ENCODE measurements at regions not wholly inside any gene's neighbourhood (a gene's known extent, or its start where the extent isn't known, plus 50 kb on each side); places are given as distances from the start of the nearest gene placed in this dataset.
"Not testable (repeated sequence)": the region's sequence is repeated elsewhere in the genome, so short reads cannot be mapped to it uniquely, and the experiment has no call there.

GRCh38 chr18:30487962-30488361 lies 554.6 kb downstream of the DSC3 start:
- TF ChIP-seq POLR2A (IDR thresholded peaks at IDR 0.05; ENCODE audit: low read length) (no peak), GATA1 (IDR thresholded peaks at IDR 0.05; ENCODE audit: low read depth, low read length) (no peak)
- no peak for DNase-seq

- no peak for DNase-seq
- TF ChIP-seq GATA1 (IDR thresholded peaks at IDR 0.05; ENCODE audit: low read depth, low read length) (no peak), POLR2A (IDR thresholded peaks at IDR 0.05; ENCODE audit: low read length) (no peak)
These were observed 555.7 kb downstream of the DSC3 start for GRCh38 chr18:30486856-30487255.

DNA sequence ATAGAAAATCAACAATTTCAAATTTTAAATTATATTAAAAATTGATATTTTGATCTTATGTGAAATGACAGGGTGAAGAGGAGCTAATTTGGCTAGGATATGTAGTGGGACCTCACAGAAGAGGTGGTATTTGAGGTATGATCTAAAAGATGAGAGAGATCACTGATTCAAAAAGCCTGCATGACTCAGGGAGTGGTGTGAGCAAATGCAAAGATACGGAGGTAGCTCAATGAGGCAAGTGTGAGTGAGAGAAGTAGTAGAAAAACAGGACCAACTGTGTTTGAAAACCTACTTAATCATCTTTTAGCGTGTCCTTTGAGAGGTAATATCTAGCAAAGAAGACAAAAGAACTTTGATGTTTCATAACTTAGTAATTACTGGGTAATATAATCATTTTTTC lies 557.5 kb downstream of the DSC3 start:
- TF ChIP-seq POLR2A (IDR thresholded peaks at IDR 0.05; ENCODE audit: low read length) (no peak), GATA1 (IDR thresholded peaks at IDR 0.05; ENCODE audit: low read depth, low read length) (no peak)
- DNase-seq, result no peak

- TF ChIP-seq GATA1 (IDR thresholded peaks at IDR 0.05; ENCODE audit: low read depth, low read length), result no peak
- no peak for TF ChIP-seq POLR2A (IDR thresholded peaks at IDR 0.05; ENCODE audit: low read length)
- no peak for DNase-seq
These were observed 560.7 kb downstream of the DSC3 start for GRCh38 chr18:30481871-30482270.

DNA sequence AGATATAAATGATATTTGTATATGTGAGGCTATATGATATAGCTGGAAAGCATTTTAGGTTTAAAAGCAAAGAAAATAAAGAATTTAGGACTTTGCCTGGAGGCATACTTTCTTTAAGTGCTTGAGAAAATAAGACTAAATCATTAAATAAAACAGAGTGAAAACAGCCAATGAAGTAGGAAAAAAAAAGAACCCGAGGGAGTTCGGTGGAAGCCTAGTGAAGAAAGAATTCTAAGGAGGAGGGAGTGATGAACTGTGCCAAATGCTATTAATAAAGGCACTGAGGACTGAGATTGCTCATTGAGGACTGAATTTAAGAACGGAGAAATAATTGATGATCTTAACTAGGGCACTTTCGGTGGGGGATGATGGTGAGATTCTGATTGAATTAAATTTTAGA lies 573.5 kb downstream of the DSC3 start:
- DNase-seq, result no peak
- TF ChIP-seq POLR2A (IDR thresholded peaks at IDR 0.05; ENCODE audit: low read length), result no peak
- no peak for TF ChIP-seq GATA1 (IDR thresholded peaks at IDR 0.05; ENCODE audit: low read depth, low read length)

DNA sequence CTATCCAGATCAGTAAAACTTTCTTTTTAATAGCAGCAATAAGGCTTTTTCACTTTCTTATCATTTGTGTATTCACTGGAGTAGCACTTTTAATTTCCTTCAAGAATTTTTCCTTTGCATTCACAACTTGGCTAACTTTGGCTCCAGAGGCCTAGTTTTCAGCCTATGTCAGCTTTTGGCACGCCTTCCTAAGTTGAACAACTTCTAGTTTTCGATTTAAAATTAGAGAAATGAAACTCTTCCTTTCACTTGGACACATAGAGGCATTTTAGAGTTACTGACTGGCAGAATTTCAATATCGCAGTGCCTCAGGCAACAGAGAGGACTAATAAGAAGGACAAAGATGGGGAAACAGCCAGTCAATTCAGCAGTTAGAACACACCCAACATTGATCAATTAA lies 577.4 kb downstream of the DSC3 start:
- no peak for DNase-seq
- TF ChIP-seq GATA1 (IDR thresholded peaks at IDR 0.05; ENCODE audit: low read depth, low read length) (no peak), POLR2A (IDR thresholded peaks at IDR 0.05; ENCODE audit: low read length) (no peak)

GRCh38 chr18:30457156-30457555 lies 585.4 kb downstream of the DSC3 start:
- DNase-seq, result peak; percentile 12 to 18
- no peak for TF ChIP-seq GATA1 (IDR thresholded peaks at IDR 0.05; ENCODE audit: low read depth, low read length)
- no peak for TF ChIP-seq POLR2A (IDR thresholded peaks at IDR 0.05; ENCODE audit: low read length)

GRCh38 chr18:30455741-30456140 lies 586.8 kb downstream of the DSC3 start:
- TF ChIP-seq GATA1 (IDR thresholded peaks at IDR 0.05; ENCODE audit: low read depth, low read length) (no peak), POLR2A (IDR thresholded peaks at IDR 0.05; ENCODE audit: low read length) (no peak)
- DNase-seq, result no peak

DNA sequence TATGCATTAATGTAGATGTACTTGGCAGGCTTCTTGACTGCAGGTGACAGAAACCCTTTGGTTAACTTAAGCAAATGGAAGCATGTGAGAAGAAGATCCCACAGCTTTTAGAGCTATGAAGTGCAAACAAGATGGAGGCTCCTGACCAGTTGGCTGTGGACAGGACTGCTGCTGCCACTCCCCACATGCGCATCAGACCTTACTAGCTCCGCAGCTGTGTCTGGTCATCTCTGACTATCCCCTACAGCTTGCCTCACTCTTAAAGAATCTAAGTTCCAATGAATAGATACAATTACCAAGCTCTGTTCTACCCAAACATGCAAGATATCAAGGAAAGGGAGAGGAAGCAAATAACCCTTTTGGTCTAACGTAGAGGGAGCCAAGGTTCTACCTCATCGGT lies 587.6 kb downstream of the DSC3 start:
- no peak for DNase-seq
- TF ChIP-seq POLR2A (IDR thresholded peaks at IDR 0.05; ENCODE audit: low read length) (no peak), GATA1 (IDR thresholded peaks at IDR 0.05; ENCODE audit: low read depth, low read length) (no peak)

- no peak for DNase-seq
- TF ChIP-seq GATA1 (IDR thresholded peaks at IDR 0.05; ENCODE audit: low read depth, low read length), result no peak
- TF ChIP-seq POLR2A (IDR thresholded peaks at IDR 0.05; ENCODE audit: low read length), result no peak
These were observed 590.6 kb downstream of the DSC3 start for GRCh38 chr18:30451981-30452380.

DNA sequence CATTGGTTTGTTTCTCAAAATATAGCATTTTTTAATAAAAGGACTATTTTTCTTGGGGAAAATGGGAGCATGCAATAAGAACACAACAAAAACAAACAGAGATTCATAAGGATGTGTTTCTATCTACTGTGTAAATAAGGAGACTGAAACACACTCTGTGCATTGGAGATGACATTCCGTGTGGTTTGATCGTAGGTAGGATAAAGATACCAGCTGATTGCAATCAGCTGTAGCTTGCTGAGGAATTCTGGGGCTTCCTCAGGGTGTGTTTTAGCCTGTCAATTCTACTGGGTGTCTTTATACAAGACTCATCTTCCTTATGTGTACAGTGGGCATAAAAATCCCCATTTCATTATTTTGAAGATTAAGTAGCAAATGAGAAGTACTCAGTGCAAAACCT lies 591.6 kb downstream of the DSC3 start:
- no peak for DNase-seq
- no peak for TF ChIP-seq POLR2A (IDR thresholded peaks at IDR 0.05; ENCODE audit: low read length)
- no peak for TF ChIP-seq GATA1 (IDR thresholded peaks at IDR 0.05; ENCODE audit: low read depth, low read length)

DNA sequence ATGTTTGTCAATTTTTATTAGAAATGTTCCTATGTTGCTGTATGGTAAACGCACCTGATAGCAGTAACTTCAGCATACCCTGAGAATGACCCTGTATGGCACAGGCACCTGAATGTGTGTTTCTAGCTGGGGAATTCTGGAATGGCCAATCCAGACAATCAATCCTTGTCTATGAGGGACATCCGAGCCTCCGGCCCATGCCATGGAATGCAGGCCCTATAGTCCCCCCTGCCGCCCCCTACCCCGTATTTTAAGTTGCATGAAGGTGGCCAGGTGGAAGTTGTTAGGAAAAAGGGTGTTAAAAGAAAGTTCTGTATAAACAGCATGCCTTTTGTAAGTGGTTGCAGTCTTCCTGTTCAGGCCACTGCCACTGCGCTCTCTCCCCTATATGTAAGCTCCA lies 595.9 kb downstream of the DSC3 start:
- TF ChIP-seq GATA1 (IDR thresholded peaks at IDR 0.05; ENCODE audit: low read depth, low read length) (no peak), POLR2A (IDR thresholded peaks at IDR 0.05; ENCODE audit: low read length) (no peak)
- no peak for DNase-seq

DNA sequence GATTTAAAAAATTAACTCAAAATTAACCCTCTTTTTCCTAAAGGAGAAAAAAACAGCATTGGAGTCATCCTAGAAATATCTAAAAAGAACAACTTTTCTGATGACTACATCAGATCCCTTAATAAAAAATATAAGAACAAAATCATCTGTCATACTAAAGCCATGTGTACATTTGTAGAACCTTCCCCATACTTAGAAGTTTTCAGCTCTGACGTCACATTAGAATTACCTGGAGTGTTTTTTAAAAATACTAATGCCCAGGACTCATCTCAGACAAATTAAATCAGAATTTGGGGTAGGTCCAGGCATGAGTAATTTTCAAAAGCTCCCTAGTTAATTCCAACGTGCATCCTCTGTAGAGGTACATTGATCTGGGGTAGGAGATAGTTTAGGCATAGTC lies 598.0 kb downstream of the DSC3 start:
- no peak for DNase-seq
- TF ChIP-seq POLR2A (IDR thresholded peaks at IDR 0.05; ENCODE audit: low read length), result no peak
- TF ChIP-seq GATA1 (IDR thresholded peaks at IDR 0.05; ENCODE audit: low read depth, low read length), result no peak

DNA sequence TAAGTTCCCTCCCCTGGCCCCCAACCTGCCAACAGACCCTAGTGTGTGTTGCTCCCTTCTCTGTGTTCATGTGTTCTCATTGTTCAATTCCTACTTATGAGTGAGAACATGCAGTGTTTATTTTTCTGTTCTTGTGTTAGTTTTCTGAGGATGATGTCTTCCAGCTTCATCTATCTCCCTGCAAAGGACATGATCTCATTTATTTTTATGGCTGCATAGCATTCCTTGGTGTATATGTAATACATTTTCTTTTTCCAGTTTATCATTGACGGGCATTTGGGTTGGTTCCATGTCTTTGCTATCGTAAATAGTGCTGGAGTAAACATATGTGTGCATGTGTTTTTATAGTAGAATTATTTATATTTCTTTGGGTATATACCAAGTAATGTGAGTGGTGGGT lies 602.2 kb downstream of the DSC3 start:
- no peak for TF ChIP-seq POLR2A (IDR thresholded peaks at IDR 0.05; ENCODE audit: low read length)
- TF ChIP-seq GATA1 (IDR thresholded peaks at IDR 0.05; ENCODE audit: low read depth, low read length), result no peak
- no peak for DNase-seq

GRCh38 chr18:30439174-30439573 lies 603.4 kb downstream of the DSC3 start:
- peak; percentile 36 to 73 for DNase-seq
- TF ChIP-seq GATA1 (IDR thresholded peaks at IDR 0.05; ENCODE audit: low read depth, low read length) (no peak), POLR2A (IDR thresholded peaks at IDR 0.05; ENCODE audit: low read length) (no peak)

DNA sequence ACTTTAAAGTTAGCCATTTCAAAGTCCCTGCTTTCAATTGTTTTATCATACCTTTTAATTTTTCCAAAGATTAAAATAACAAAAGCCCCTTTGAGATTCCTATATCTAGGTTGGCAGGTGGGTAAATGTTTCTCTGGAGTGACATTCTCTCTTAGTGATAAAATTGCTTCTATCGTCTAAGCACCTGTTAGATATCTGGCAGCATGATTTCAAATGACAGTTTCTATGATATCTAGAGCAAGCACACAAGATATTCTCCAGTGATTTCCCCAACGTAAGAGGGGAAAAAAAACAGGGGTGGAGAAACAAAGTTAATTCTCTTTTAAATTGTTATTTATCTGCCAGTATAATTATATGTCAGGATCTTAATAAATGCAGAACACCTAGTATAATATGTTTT lies 610.2 kb downstream of the DSC3 start:
- TF ChIP-seq POLR2A (IDR thresholded peaks at IDR 0.05; ENCODE audit: low read length) (no peak), GATA1 (IDR thresholded peaks at IDR 0.05; ENCODE audit: low read depth, low read length) (no peak)
- peak; percentile 25 to 74 for DNase-seq

DNA sequence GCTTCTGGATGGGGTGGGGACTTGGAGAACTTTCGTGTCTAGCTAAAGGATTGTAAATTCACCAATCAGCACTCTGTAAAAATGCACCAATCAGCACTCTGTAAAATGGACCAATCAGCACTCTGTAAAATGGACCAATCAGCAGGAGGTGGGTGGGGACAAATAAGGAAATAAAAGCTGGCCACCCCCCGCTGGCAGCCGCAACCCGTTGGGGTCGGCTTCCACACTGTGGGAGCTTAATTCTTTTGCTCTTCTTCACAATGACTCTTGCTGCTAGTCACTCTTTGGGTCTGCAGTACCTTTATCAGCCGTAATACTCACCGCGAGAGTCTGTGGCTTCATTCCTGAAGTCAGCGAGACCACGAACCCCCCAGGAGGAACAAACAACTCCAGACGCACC lies 623.1 kb downstream of the DSC3 start:
- DNase-seq, result not testable (repeated sequence)

Data from erythroblast (primary cell).